OCI-LY3 (cell line): ENCODE measurements at regions not wholly inside any gene's neighbourhood (a gene's known extent, or its start where the extent isn't known, plus 50 kb on each side); places are given as distances from the start of the nearest gene placed in this dataset.

ENCODE experiments used
- H2AFZ ChIP-seq: fragments of 200-600, 300-600 bp; shearing (Covaris generic); 2 replicates; pipeline ENCODE4 v1.6.0; 2014; ENCODE audit warnings: antibody characterized with exemption, low read depth, low read length
- H3K27ac ChIP-seq: fragments of 200-600, 300-600 bp; sonication (generic); 2 replicates; pipeline ENCODE4 v1.5.1; 2014; ENCODE audit warnings: mild to moderate bottlenecking, low read length, moderate library complexity, mixed read lengths
- H3K27me3 ChIP-seq: fragments of 200-600, 300-600 bp; sonication (generic); 2 replicates; pipeline ENCODE4 v1.6.1; 2014; ENCODE audit warnings: low read depth, low read length, mixed read lengths
- H3K36me3 ChIP-seq: fragments of 200-600, 300-600 bp; sonication (generic); replicated peaks from 2 replicates; pipeline ENCODE3; 2014; ENCODE audit warnings: low read depth, low read length, mixed read lengths
- H3K4me1 ChIP-seq: fragments of 300-600, 200-600 bp; sonication (generic); 2 replicates; pipeline ENCODE4 v1.6.1; 2014; ENCODE audit warnings: low read length, mixed read lengths
- H3K4me2 ChIP-seq: fragments of 200-600, 300-600 bp; sonication (generic); 2 replicates; pipeline ENCODE4 v1.6.1; 2014; ENCODE audit warnings: low read length, mixed read lengths
- H3K4me3 ChIP-seq: fragments of 300-600, 200-600 bp; sonication (generic); 2 replicates; pipeline ENCODE4 v1.5.1; 2014; ENCODE audit warnings: antibody characterized with exemption, mild to moderate bottlenecking, low read length, moderate library complexity
- H3K79me2 ChIP-seq: fragments of 300-600, 200-600 bp; shearing (Covaris generic); 2 replicates; pipeline ENCODE4 v1.6.1; 2014; ENCODE audit warnings: mild to moderate bottlenecking, low read length, mixed read lengths
- H3K9ac ChIP-seq: fragments of 300-600, 200-600 bp; shearing (Covaris generic); 2 replicates; pipeline ENCODE4 v1.6.0; 2014; ENCODE audit warnings: mild to moderate bottlenecking, low read length, moderate library complexity
- H3K9me3 ChIP-seq: fragments of 200-600, 300-600 bp; shearing (Covaris generic); 2 replicates; pipeline ENCODE4 v1.6.1; 2014; ENCODE audit warnings: low read length, mixed read lengths; ENCODE audit not compliant: insufficient read depth
- H4K20me1 ChIP-seq: fragments of 200-600, 300-600 bp; sonication (generic); 2 replicates; pipeline ENCODE4 v1.6.1; 2016; ENCODE audit warnings: low read length, mixed read lengths; ENCODE audit not compliant: insufficient read depth
- EZH2phosphoT487 ChIP-seq: fragments of 200-600 bp; shearing (Covaris generic); IDR thresholded peaks from 2 replicates; pipeline ENCODE4 v1.6.1; 2018; ENCODE audit warnings: antibody characterized with exemption, mixed run types, low read depth
- TF ChIP-seq, protein P1 (sequence below): fragments of 200-600, 300-600 bp; sonication (generic); IDR thresholded peaks from 2 replicates; pipeline ENCODE4 v1.5.1; 2014; ENCODE audit warnings: antibody characterized with exemption, low read length, low read depth

DNA sequence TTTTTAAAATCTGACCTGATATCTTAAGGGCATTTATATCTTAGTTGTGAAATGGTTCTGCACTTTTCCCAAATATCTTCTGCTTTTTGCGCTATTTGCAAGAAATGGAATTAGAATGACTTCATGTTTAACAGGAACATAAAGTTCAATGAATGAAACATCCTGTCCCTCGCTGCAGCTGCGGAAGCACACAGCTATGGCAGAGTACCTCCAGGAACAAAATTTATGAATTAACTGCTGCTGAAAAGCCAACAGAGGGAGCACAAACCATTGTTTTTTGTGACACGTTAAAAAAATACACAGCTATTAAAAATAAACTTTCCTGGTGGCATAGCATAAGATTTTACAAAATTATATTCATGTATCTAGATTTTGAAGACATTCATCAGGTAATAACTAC lies 404.4 kb upstream of the MDFIC2 start:
- Histone ChIP-seq H2AFZ (no peak overlapping the region), H4K20me1 (no peaks in the 10 kb centered on the region), H3K27ac (no peak overlapping the region), H3K4me1 (no peaks in the 10 kb centered on the region), H3K9ac (no peak overlapping the region), H3K4me3 (no peak overlapping the region), H3K4me2 (no peak overlapping the region), H3K36me3 (no peaks in the 10 kb centered on the region), H3K79me2 (no peaks in the 10 kb centered on the region), H3K27me3 (peaks cover 30% of the 10 kb centered on the region), H3K9me3 (peaks cover 14% of the 10 kb centered on the region)
- TF ChIP-seq EZH2phosphoT487 = no peak
- TF ChIP-seq, protein P1, sequence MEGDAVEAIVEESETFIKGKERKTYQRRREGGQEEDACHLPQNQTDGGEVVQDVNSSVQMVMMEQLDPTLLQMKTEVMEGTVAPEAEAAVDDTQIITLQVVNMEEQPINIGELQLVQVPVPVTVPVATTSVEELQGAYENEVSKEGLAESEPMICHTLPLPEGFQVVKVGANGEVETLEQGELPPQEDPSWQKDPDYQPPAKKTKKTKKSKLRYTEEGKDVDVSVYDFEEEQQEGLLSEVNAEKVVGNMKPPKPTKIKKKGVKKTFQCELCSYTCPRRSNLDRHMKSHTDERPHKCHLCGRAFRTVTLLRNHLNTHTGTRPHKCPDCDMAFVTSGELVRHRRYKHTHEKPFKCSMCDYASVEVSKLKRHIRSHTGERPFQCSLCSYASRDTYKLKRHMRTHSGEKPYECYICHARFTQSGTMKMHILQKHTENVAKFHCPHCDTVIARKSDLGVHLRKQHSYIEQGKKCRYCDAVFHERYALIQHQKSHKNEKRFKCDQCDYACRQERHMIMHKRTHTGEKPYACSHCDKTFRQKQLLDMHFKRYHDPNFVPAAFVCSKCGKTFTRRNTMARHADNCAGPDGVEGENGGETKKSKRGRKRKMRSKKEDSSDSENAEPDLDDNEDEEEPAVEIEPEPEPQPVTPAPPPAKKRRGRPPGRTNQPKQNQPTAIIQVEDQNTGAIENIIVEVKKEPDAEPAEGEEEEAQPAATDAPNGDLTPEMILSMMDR = peak; percentile 41

DNA sequence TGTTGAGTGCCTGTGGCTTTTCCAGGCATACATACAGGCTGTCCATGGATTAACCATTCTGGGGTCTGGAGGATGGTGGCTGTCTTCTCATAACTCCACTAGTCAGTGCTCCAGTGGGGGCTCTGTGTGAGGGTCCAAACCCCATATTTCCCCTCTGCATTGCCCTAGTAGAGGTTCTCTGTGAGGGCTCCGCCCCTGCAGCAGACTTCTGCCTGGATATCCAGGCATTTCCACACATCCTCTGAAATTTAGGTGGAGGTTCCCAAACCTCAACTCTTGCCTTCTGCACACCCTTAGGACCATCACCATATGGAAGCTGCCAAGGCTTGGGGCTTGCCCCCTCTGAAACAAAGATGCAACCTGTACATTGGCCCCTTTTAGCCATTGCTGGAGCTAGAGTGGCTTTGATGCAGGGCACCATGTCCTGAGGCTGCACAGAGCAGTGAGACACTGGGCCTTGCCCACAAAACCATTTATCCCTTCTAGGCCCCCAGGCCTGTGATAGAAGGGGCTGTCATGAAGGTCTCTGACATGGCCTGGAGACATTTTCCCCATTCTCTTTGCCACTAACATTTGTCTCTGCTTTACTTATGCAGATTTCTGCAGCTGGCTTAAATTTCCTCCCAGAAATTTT lies 400.1 kb upstream of the MDFIC2 start:
- Histone ChIP-seq H3K27me3 (peaks cover 11% of the 10 kb centered on the region; the same call in 1 of the 2 replicates), H3K79me2 (no peaks in the 10 kb centered on the region), H3K9ac (no peak overlapping the region), H3K36me3 (no peaks in the 10 kb centered on the region), H4K20me1 (no peaks in the 10 kb centered on the region), H3K4me3 (no peak overlapping the region), H2AFZ (no peak overlapping the region), H3K4me2 (no peak overlapping the region), H3K9me3 (peaks cover 14% of the 10 kb centered on the region), H3K27ac (no peak overlapping the region), H3K4me1 (no peaks in the 10 kb centered on the region)
- no peak for TF ChIP-seq EZH2phosphoT487
- TF ChIP-seq, protein P1 = no peak

DNA sequence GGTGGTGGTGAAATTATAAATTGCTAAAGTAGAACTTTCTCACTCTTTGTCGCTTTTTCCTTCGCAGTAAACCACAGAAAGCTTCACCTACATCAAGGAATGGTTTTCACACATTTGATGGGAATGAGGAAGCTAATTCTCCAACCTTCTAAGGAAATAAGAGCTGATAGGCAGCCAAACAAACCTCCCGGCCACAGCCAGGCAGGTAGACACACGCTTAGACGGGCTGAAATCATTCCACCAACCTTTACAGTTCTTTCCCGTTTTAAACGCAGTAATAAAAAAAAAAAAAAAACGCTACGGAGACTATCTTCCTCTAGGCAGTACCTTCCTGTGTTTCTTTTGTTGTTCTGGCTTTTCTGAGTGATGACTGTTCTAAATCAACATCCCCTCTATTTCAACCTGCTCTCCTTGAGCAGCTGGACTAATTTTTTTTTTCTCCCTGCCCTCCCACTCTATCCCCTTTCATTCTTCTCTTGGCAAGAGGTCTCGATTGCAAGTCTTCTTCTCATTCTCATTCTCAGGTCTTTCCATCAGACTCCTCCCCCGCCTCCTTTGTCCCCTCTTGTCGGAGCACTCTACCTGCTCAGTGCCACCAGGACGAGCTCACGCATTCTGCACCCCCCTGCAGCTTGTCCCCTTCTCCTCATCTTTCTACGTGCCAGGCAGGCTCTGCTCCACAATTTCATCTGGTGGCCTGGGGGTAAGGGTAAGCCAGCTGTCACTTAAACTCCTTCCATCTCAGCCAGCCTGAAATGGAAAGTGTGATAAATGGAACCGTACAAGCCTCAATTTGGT lies 391.1 kb upstream of the MDFIC2 start:
- H3K4me1 ChIP-seq = no peaks in the 10 kb centered on the region
- peaks cover 16% of the 10 kb centered on the region for H3K27me3 ChIP-seq
- no peaks in the 10 kb centered on the region for H3K9me3 ChIP-seq
- no peaks in the 10 kb centered on the region for H3K36me3 ChIP-seq
- no peaks in the 10 kb centered on the region for H3K79me2 ChIP-seq
- no peak overlapping the region for H3K27ac ChIP-seq
- TF ChIP-seq, protein P1 = no peak
- no peak for TF ChIP-seq EZH2phosphoT487
- H3K4me3 ChIP-seq = no peak overlapping the region
- H4K20me1 ChIP-seq = no peaks in the 10 kb centered on the region
- H3K4me2 ChIP-seq = no peak overlapping the region
- no peak overlapping the region for H2AFZ ChIP-seq
- H3K9ac ChIP-seq = no peak overlapping the region

DNA sequence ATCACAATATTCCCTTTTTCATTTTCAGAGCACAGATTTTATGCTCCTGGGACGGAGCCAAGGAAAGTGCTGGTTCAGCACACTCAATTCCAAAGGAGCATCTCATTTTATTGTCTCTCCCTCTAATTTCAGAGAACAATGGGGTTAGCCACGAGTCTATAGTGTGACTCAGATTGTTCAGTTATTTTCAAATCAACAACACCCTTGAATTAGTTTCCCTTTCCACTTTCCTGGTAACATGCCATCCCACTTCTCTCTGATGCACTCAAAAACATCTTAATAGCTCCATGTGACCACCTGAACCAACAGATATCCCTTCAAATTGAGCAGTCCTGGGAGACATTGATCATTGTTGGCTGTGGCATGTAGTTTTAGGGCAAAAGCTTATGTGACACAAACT lies 389.7 kb upstream of the MDFIC2 start:
- no peaks in the 10 kb centered on the region for H3K4me1 ChIP-seq
- no peak overlapping the region for H3K9ac ChIP-seq
- TF ChIP-seq, protein P1 = no peak
- TF ChIP-seq EZH2phosphoT487 = no peak
- H3K27ac ChIP-seq = no peak overlapping the region
- H3K36me3 ChIP-seq = no peaks in the 10 kb centered on the region
- no peak overlapping the region for H3K4me2 ChIP-seq
- H3K27me3 ChIP-seq = peaks cover 16% of the 10 kb centered on the region
- no peak overlapping the region for H2AFZ ChIP-seq
- H3K4me3 ChIP-seq = no peak overlapping the region
- no peaks in the 10 kb centered on the region for H4K20me1 ChIP-seq
- no peaks in the 10 kb centered on the region for H3K79me2 ChIP-seq
- H3K9me3 ChIP-seq = no peaks in the 10 kb centered on the region
